ENCODE measurements at regions not wholly inside any gene's neighbourhood (a gene's known extent, or its start where the extent isn't known, plus 50 kb on each side); places are given as distances from the start of the nearest gene placed in this dataset.

GRCh38 chr6:26280407-26280806 lies 84.6 kb upstream of the BTN3A2 start:
- TF ChIP-seq CTCF (conservative IDR thresholded peaks at IDR 0.05 in 1 of 2, IDR thresholded peaks at IDR 0.05 in 1 of 2; ENCODE audit: extremely low read depth in 1 of 2, insufficient read depth in 1 of 2, low read depth in 1 of 2, low read length in 2 of 2) = no peak
- TF ChIP-seq EZH2 (IDR thresholded peaks at IDR 0.05; ENCODE audit: borderline replicate concordance, low read length) = no peak
